MCF 10A (cell line): ENCODE measurements at regions not wholly inside any gene's neighbourhood (a gene's known extent, or its start where the extent isn't known, plus 50 kb on each side); places are given as distances from the start of the nearest gene placed in this dataset.
"Not testable (repeated sequence)": the region's sequence is repeated elsewhere in the genome, so short reads cannot be mapped to it uniquely, and the experiment has no call there.

Source experiments
- BruUV-seq: library from RNA; stranded (reverse); fragments of 400-500 nt; replicated peaks from 2 replicates; lab custom pipeline; 2021; lab: Mats Ljungman, UMichigan
- CTCF ChIA-PET: fragments of 300-600 bp; sonication (Branson Sonifier 250); formaldehyde crosslinking; extraction: SDS; loops from one replicate; lab custom pipeline; 2021; ENCODE audit warnings: antibody characterized with exemption, inconsistent platforms; lab: Yijun Ruan, JAX
- POLR2A ChIA-PET: fragments of 300-600, 350-650 bp; sonication (Branson Sonifier 250); formaldehyde crosslinking; extraction: SDS; loops from one replicate; lab custom pipeline; 2020; ENCODE audit warnings: antibody characterized with exemption, inconsistent platforms; lab: Yijun Ruan, JAX
- DNase-seq: peaks from one replicate; pipeline ENCODE4 v3.0.0-alpha.2; 2018; ENCODE audit not compliant: unreplicated experiment
- H3K27ac Mint-ChIP-seq: one replicate; pipeline ENCODE4 v1.8.0; 2022; ENCODE audit warnings: mild to moderate bottlenecking, low read depth, mixed read lengths; ENCODE audit not compliant: unreplicated experiment
- H3K27me3 Mint-ChIP-seq: one replicate; pipeline ENCODE4 v1.8.0; 2022; ENCODE audit warnings: mixed read lengths; ENCODE audit not compliant: insufficient read depth, unreplicated experiment
- H3K36me3 Mint-ChIP-seq: one replicate; pipeline ENCODE4 v1.8.0; 2022; ENCODE audit warnings: mild to moderate bottlenecking, moderate library complexity, mixed read lengths; ENCODE audit not compliant: insufficient read depth, unreplicated experiment
- H3K4me1 Mint-ChIP-seq: one replicate; pipeline ENCODE4 v1.8.0; 2022; ENCODE audit warnings: mixed read lengths; ENCODE audit not compliant: insufficient read depth, unreplicated experiment
- H3K4me3 Mint-ChIP-seq: one replicate; pipeline ENCODE4 v1.8.0; 2022; ENCODE audit warnings: mild to moderate bottlenecking, moderate library complexity, mixed read lengths; ENCODE audit not compliant: unreplicated experiment
- H3K9me3 Mint-ChIP-seq: one replicate; pipeline ENCODE4 v1.8.0; 2022; ENCODE audit warnings: mixed read lengths; ENCODE audit not compliant: unreplicated experiment
- CTCF ChIP-seq: fragments of 200-600 bp; IDR thresholded peaks from one replicate; pipeline ENCODE4 v1.8.0; 2022; ENCODE audit warnings: antibody characterized with exemption, mild to moderate bottlenecking; ENCODE audit not compliant: unreplicated experiment
- intact Hi-C: fragments of 100-400 bp; cut with micrococcal nuclease; formaldehyde crosslinking; loops from 2 replicates; pipeline ENCODE4 v1.14.1; 2022

- DNase-seq, result no peak
- no peak for TF ChIP-seq CTCF
- BruUV-seq, result no TSS peak
- Mint-ChIP-seq H3K4me1 (no peaks in the 10 kb centered on the region), H3K9me3 (no peaks in the 10 kb centered on the region), H3K27ac (no peak overlapping the region), H3K4me3 (no peak overlapping the region), H3K36me3 (no peaks in the 10 kb centered on the region), H3K27me3 (no peaks in the 10 kb centered on the region)
- ChIA-PET CTCF (no interaction called here), POLR2A (no interaction called here)
- intact Hi-C loops, result no loop called here
These were observed 979.6 kb upstream of the POU3F4 start for GRCh38 chrX:82528525-82528924.

GRCh38 chrX:82534086-82534597, 973.9 kb upstream of the POU3F4 start:
- H3K9me3 Mint-ChIP-seq, result no peaks in the 10 kb centered on the region
- no TSS peak for BruUV-seq

GRCh38 chrX:82537205-82537604, 970.9 kb upstream of the POU3F4 start:
- POLR2A ChIA-PET, H3K36me3 Mint-ChIP-seq, BruUV-seq, DNase-seq, H3K4me1 Mint-ChIP-seq, H3K9me3 Mint-ChIP-seq, H3K27ac Mint-ChIP-seq, CTCF ChIA-PET, intact Hi-C loops, H3K27me3 Mint-ChIP-seq, H3K4me3 Mint-ChIP-seq: not testable (repeated sequence)

More at GRCh38 chrX:82534086-82534597, 973.9 kb upstream of the POU3F4 start:
- H3K27me3 Mint-ChIP-seq, result no peaks in the 10 kb centered on the region
- DNase-seq, result no peak
- H3K4me3 Mint-ChIP-seq, result no peak overlapping the region
- intact Hi-C loops, result no loop called here
- H3K4me1 Mint-ChIP-seq, result no peaks in the 10 kb centered on the region
- POLR2A ChIA-PET, result no interaction called here
- CTCF ChIA-PET, result interaction anchor here (0.7 kb wide), 1 partner anchor 237 kb away, joined by 6 read pairs; no protein-coding TSS in a partner anchor
- no peak overlapping the region for H3K27ac Mint-ChIP-seq
- TF ChIP-seq CTCF, result no peak
- no peaks in the 10 kb centered on the region for H3K36me3 Mint-ChIP-seq

GRCh38 chrX:82541822-82542221, 966.3 kb upstream of the POU3F4 start:
- no peak for TF ChIP-seq CTCF
- BruUV-seq, result no TSS peak
- ChIA-PET POLR2A (no interaction called here), CTCF (no interaction called here)
- H3K4me3 Mint-ChIP-seq, result no peak overlapping the region
- no peak for DNase-seq
- H3K27me3 Mint-ChIP-seq, result no peaks in the 10 kb centered on the region
- H3K4me1 Mint-ChIP-seq, result no peaks in the 10 kb centered on the region
- intact Hi-C loops, result no loop called here
- no peak overlapping the region for H3K27ac Mint-ChIP-seq
- no peaks in the 10 kb centered on the region for H3K9me3 Mint-ChIP-seq
- no peaks in the 10 kb centered on the region for H3K36me3 Mint-ChIP-seq

- CTCF ChIA-PET, intact Hi-C loops, DNase-seq, H3K4me1 Mint-ChIP-seq, BruUV-seq, H3K36me3 Mint-ChIP-seq, POLR2A ChIA-PET, H3K27ac Mint-ChIP-seq, H3K27me3 Mint-ChIP-seq, H3K4me3 Mint-ChIP-seq: not testable (repeated sequence)
- peaks cover 31% of the 10 kb centered on the region for H3K9me3 Mint-ChIP-seq
These were observed 955.9 kb upstream of the POU3F4 start for GRCh38 chrX:82552201-82552600.
